ENCODE measurements at regions not wholly inside any gene's neighbourhood (a gene's known extent, or its start where the extent isn't known, plus 50 kb on each side); places are given as distances from the start of the nearest gene placed in this dataset.
"Not testable (repeated sequence)": the region's sequence is repeated elsewhere in the genome, so short reads cannot be mapped to it uniquely, and the experiment has no call there.

- no peak overlapping the region for H3K4me3 ChIP-seq (ENCODE audit: low read depth, low read length)
- CTCF ChIA-PET = no interaction called here
- TF ChIP-seq, protein P1, sequence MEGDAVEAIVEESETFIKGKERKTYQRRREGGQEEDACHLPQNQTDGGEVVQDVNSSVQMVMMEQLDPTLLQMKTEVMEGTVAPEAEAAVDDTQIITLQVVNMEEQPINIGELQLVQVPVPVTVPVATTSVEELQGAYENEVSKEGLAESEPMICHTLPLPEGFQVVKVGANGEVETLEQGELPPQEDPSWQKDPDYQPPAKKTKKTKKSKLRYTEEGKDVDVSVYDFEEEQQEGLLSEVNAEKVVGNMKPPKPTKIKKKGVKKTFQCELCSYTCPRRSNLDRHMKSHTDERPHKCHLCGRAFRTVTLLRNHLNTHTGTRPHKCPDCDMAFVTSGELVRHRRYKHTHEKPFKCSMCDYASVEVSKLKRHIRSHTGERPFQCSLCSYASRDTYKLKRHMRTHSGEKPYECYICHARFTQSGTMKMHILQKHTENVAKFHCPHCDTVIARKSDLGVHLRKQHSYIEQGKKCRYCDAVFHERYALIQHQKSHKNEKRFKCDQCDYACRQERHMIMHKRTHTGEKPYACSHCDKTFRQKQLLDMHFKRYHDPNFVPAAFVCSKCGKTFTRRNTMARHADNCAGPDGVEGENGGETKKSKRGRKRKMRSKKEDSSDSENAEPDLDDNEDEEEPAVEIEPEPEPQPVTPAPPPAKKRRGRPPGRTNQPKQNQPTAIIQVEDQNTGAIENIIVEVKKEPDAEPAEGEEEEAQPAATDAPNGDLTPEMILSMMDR (IDR thresholded peaks at IDR 0.05; ENCODE audit: insufficient read depth, low read length, missing control alignments) = no peak
- no peak for DNase-seq (ENCODE audit: low read depth, low spot score)
- POLR2A ChIA-PET = no interaction called here
Observed at GRCh38 chr13:81153478-81153877, 812.6 kb upstream of the SPRY2 start.

DNA sequence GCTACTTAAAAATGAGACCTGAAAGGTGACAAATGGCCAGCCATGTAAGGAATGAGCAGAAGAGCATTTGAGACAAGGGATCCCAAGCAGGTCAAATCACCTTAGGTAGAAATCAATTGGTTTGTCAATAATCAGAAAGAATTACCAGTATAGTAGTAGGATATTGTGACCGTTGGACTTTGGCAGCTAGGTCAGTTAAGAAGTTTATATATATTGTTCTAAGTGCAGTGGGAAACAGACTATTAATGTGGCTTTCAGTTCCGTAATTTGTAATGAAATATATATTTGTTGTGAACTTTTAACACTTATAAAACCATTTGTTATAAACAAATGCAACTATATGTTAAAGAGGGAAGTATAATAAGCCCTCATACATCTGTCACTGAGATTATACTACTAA is 807.9 kb upstream of the SPRY2 start:
- POLR2A ChIA-PET = no interaction called here
- DNase-seq (ENCODE audit: low read depth, low spot score) = no peak
- TF ChIP-seq, protein P1 (IDR thresholded peaks at IDR 0.05; ENCODE audit: insufficient read depth, low read length, missing control alignments) = no peak
- H3K4me3 ChIP-seq (ENCODE audit: low read depth, low read length) = no peak overlapping the region
- CTCF ChIA-PET = no interaction called here

DNA sequence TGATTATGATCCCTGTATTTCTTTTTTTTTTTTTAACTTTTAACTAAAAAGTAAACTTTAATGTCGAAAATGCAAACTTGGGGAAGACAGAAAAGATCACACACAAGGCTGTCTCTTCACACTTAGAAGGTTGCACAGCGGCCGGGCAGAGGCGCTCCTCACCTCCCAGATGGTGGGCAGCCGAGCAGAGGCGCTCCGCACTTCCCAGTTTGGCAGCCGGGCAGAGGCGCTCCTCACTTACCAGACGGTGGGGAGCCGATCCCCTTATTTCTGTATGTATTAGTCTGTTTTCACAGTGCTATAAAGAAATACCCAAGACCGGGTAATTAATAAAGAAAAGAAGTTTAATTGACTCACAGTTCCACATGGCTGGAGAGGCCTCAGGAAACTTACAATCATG is 805.6 kb upstream of the SPRY2 start:
- CTCF ChIA-PET; DNase-seq (ENCODE audit: low read depth, low spot score); POLR2A ChIA-PET; H3K4me3 ChIP-seq (ENCODE audit: low read depth, low read length): not testable (repeated sequence)

GRCh38 chr13:81142306-81142999 is 801.5 kb upstream of the SPRY2 start:
- TF ChIP-seq, protein P1 (IDR thresholded peaks at IDR 0.05; ENCODE audit: insufficient read depth, low read length, missing control alignments) = no peak
- H3K4me3 ChIP-seq (ENCODE audit: low read depth, low read length) = no peak overlapping the region
- POLR2A ChIA-PET = no interaction called here
- CTCF ChIA-PET = no interaction called here
- DNase-seq (ENCODE audit: low read depth, low spot score) = no peak

DNA sequence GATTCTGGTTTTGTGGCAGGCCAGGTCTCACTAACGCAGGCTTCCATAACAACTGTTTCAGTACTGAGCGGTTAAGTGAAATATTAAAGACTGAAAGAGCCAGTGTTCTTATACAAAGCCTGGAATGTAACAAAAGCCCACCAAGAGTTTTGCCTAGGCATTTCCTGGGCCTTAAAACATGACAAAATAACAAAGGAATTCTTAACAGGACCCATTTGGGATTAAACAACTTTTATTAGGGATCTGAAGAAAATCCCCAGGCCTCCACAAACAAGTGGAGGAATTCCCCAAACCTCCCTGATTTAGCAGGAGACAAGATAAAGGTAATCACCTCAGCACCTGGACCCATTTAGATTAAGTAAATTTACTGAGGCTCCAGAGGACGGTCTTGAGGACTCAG is 799.7 kb upstream of the SPRY2 start:
- ChIA-PET CTCF (no interaction called here), POLR2A (no interaction called here)
- H3K4me3 ChIP-seq (ENCODE audit: low read depth, low read length) = no peak overlapping the region
- no peak for DNase-seq (ENCODE audit: low read depth, low spot score)
- TF ChIP-seq, protein P1 (IDR thresholded peaks at IDR 0.05; ENCODE audit: insufficient read depth, low read length, missing control alignments) = no peak

- ChIA-PET POLR2A (no interaction called here), CTCF (no interaction called here)
- TF ChIP-seq, protein P1 (IDR thresholded peaks at IDR 0.05; ENCODE audit: insufficient read depth, low read length, missing control alignments) = no peak
- DNase-seq (ENCODE audit: low read depth, low spot score) = no peak
- H3K4me3 ChIP-seq (ENCODE audit: low read depth, low read length) = no peak overlapping the region
Observed at GRCh38 chr13:81139987-81140386, 799.1 kb upstream of the SPRY2 start.

- no peak for DNase-seq (ENCODE audit: low read depth, low spot score)
- POLR2A ChIA-PET = no interaction called here
- TF ChIP-seq, protein P1 (IDR thresholded peaks at IDR 0.05; ENCODE audit: insufficient read depth, low read length, missing control alignments) = no peak
- no peak overlapping the region for H3K4me3 ChIP-seq (ENCODE audit: low read depth, low read length)
- CTCF ChIA-PET = no interaction called here
Observed at GRCh38 chr13:81138353-81138980, 797.5 kb upstream of the SPRY2 start.
